ENCODE measurements at regions not wholly inside any gene's neighbourhood (a gene's known extent, or its start where the extent isn't known, plus 50 kb on each side); places are given as distances from the start of the nearest gene placed in this dataset.

DNA sequence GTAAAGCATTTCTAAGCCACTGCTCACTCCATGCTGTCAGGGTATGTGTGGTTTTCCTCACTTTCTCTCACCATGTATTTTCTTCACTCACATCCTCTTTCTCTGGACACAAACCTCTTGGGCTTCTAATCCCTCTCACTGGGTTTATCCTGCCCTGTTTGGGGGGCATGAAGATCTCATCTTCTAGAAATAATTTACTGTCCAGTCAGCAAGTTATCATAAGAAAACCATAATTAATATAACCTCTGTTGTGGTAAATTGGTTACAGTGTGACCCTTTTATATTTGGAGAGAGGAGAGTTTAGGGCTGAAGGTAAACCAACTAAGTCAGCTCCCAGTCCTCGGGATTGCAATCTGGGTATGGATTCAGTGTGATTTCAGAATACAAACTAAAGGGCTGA, 213.8 kb upstream of the PROX1 start:
- no CpG with 5 or more reads among the region's 1 CpG for WGBS (ENCODE audit: insufficient coverage)
- CTCF ChIA-PET: no interaction called here
- Mint-ChIP-seq H3K9me3 (ENCODE audit: insufficient read depth) (peaks cover 2% of the 10 kb centered on the region), H3K4me3 (no peak overlapping the region), H3K4me1 (no peaks in the 10 kb centered on the region), H3K27ac (no peak overlapping the region), H3K27me3 (no peaks in the 10 kb centered on the region)
- Histone ChIP-seq H3K4me2 (replicated peaks; ENCODE audit: low read depth, low read length, poor library complexity, severe bottlenecking) (no peak overlapping the region), H3K9me3 (ENCODE audit: control extremely low read depth in 1 of 3, control insufficient read depth in 2 of 3, insufficient read depth in 1 of 3, low read length in 2 of 3) (peaks cover 0 to 5% (median 0%) of the 10 kb centered on the region in 3 donors), H3K4me3 (ENCODE audit: control extremely low read depth in 1 of 5, extremely low read depth in 1 of 5, insufficient read depth in 1 of 5, low read depth in 2 of 5, low read length in 4 of 5) (no peak overlapping the region), H2AFZ (ENCODE audit: insufficient read depth, low read depth, low read length, poor library complexity, severe bottlenecking) (no peak overlapping the region), H3K4me1 (ENCODE audit: control insufficient read depth in 2 of 2, insufficient read depth in 2 of 2, low read length in 2 of 2) (no peaks in the 10 kb centered on the region), H4K20me1 (ENCODE audit: control insufficient read depth, insufficient read depth, low read length, poor library complexity, severe bottlenecking) (no peaks in the 10 kb centered on the region), H3K27ac (ENCODE audit: low read length in 2 of 2) (no peak overlapping the region), H3K79me2 (ENCODE audit: control insufficient read depth, insufficient read depth, low read length) (no peaks in the 10 kb centered on the region), H3K9ac (ENCODE audit: low read length) (no peak overlapping the region), H3K36me3 (replicated peaks in 1 of 2; ENCODE audit: control extremely low read depth in 1 of 2, control insufficient read depth in 1 of 2, extremely low read depth in 1 of 2, insufficient read depth in 2 of 2, low read length in 1 of 2) (no peaks in the 10 kb centered on the region), H3K27me3 (replicated peaks in 1 of 4; ENCODE audit: control extremely low read depth in 1 of 4, control insufficient read depth in 3 of 4, insufficient read depth in 4 of 4, low read length in 3 of 4) (no peaks in the 10 kb centered on the region)
- POLR2A ChIA-PET: no interaction called here
- TF ChIP-seq EZH2 (IDR thresholded peaks at IDR 0.05; ENCODE audit: borderline replicate concordance, insufficient read depth, low read depth, low read length, poor library complexity, severe bottlenecking) (no peak), CTCF (IDR thresholded peaks at IDR 0.05) (no peak)
- DNase-seq (no peak), ATAC-seq (ENCODE audit: low read depth) (no peak)
- intact Hi-C loops (cut with micrococcal nuclease): no loop called here

- H3K4me3 Mint-ChIP-seq: no peak overlapping the region
- H3K9me3 Mint-ChIP-seq (ENCODE audit: insufficient read depth): peaks cover 2% of the 10 kb centered on the region
- Histone ChIP-seq H2AFZ (ENCODE audit: insufficient read depth, low read depth, low read length, poor library complexity, severe bottlenecking) (no peak overlapping the region), H3K4me3 (ENCODE audit: control extremely low read depth in 1 of 5, extremely low read depth in 1 of 5, insufficient read depth in 1 of 5, low read depth in 2 of 5, low read length in 4 of 5) (no peak overlapping the region), H3K4me1 (ENCODE audit: control insufficient read depth in 2 of 2, insufficient read depth in 2 of 2, low read length in 2 of 2) (no peaks in the 10 kb centered on the region), H3K27me3 (replicated peaks in 1 of 4; ENCODE audit: control extremely low read depth in 1 of 4, control insufficient read depth in 3 of 4, insufficient read depth in 4 of 4, low read length in 3 of 4) (no peaks in the 10 kb centered on the region), H3K79me2 (ENCODE audit: control insufficient read depth, insufficient read depth, low read length) (no peaks in the 10 kb centered on the region), H3K9ac (ENCODE audit: low read length) (no peak overlapping the region), H3K9me3 (ENCODE audit: control extremely low read depth in 1 of 3, control insufficient read depth in 2 of 3, insufficient read depth in 1 of 3, low read length in 2 of 3) (peaks cover 0 to 5% (median 0%) of the 10 kb centered on the region in 3 donors), H3K36me3 (replicated peaks in 1 of 2; ENCODE audit: control extremely low read depth in 1 of 2, control insufficient read depth in 1 of 2, extremely low read depth in 1 of 2, insufficient read depth in 2 of 2, low read length in 1 of 2) (no peaks in the 10 kb centered on the region), H4K20me1 (ENCODE audit: control insufficient read depth, insufficient read depth, low read length, poor library complexity, severe bottlenecking) (no peaks in the 10 kb centered on the region), H3K27ac (ENCODE audit: low read length in 2 of 2) (no peak overlapping the region), H3K4me2 (replicated peaks; ENCODE audit: low read depth, low read length, poor library complexity, severe bottlenecking) (no peak overlapping the region)
- no peaks in the 10 kb centered on the region for H3K4me1 Mint-ChIP-seq
- ChIA-PET CTCF (interaction anchor here (1.3 kb wide), 1 partner anchor 9 kb away, joined by 3 read pairs; no protein-coding TSS in a partner anchor), POLR2A (no interaction called here)
- H3K27me3 Mint-ChIP-seq: peaks cover 10% of the 10 kb centered on the region
- H3K27ac Mint-ChIP-seq: no peak overlapping the region
- WGBS (ENCODE audit: insufficient coverage): no CpG with 5 or more reads among the region's 5 CpGs
- intact Hi-C loops (cut with micrococcal nuclease): no loop called here
- DNase-seq (no peak), ATAC-seq (ENCODE audit: low read depth) (no peak)
- TF ChIP-seq EZH2 (IDR thresholded peaks at IDR 0.05; ENCODE audit: borderline replicate concordance, insufficient read depth, low read depth, low read length, poor library complexity, severe bottlenecking): no peak
- no peak for TF ChIP-seq CTCF (IDR thresholded peaks at IDR 0.05)
Observed at GRCh38 chr1:213776969-213777368, 210.8 kb upstream of the PROX1 start.

Data from B cell (primary cell).